SJSA1 (cell line): ENCODE measurements at regions not wholly inside any gene's neighbourhood (a gene's known extent, or its start where the extent isn't known, plus 50 kb on each side); places are given as distances from the start of the nearest gene placed in this dataset.

Experiments used
- DNase-seq, 2 experiments: peaks; one replicate each; pipeline ENCODE4 v3.0.0-alpha.2; 2015 to 2020; ENCODE audit warnings: low spot score in 2 of 2, low read depth in 1 of 2
- H3K27ac ChIP-seq: fragments of 250-450 bp; sonication (Bioruptor Pico); 2 replicates; pipeline ENCODE4 v1.5.1; 2020; ENCODE audit warnings: mild to moderate bottlenecking, moderate library complexity
- H3K27me3 ChIP-seq: fragments of 250-450 bp; sonication (Bioruptor Pico); replicated peaks from 2 replicates; pipeline ENCODE4 v1.5.1; 2020; ENCODE audit warnings: mild to moderate bottlenecking, moderate library complexity
- H3K36me3 ChIP-seq: fragments of 250-450 bp; sonication (Bioruptor Pico); 2 replicates; pipeline ENCODE4 v1.5.1; 2020; ENCODE audit warnings: mild to moderate bottlenecking
- H3K4me1 ChIP-seq: fragments of 250-450 bp; sonication (Bioruptor Pico); replicated peaks from 2 replicates; pipeline ENCODE4 v1.6.1; 2021; ENCODE audit warnings: mild to moderate bottlenecking
- H3K4me3 ChIP-seq: fragments of 250-450 bp; sonication (Bioruptor Pico); 2 replicates; pipeline ENCODE4 v1.5.1; 2020; ENCODE audit warnings: mild to moderate bottlenecking
- H3K9me3 ChIP-seq: fragments of 250-450 bp; sonication (Bioruptor Pico); replicated peaks from 2 replicates; pipeline ENCODE4 v1.5.1; 2020; ENCODE audit warnings: mild to moderate bottlenecking

DNA sequence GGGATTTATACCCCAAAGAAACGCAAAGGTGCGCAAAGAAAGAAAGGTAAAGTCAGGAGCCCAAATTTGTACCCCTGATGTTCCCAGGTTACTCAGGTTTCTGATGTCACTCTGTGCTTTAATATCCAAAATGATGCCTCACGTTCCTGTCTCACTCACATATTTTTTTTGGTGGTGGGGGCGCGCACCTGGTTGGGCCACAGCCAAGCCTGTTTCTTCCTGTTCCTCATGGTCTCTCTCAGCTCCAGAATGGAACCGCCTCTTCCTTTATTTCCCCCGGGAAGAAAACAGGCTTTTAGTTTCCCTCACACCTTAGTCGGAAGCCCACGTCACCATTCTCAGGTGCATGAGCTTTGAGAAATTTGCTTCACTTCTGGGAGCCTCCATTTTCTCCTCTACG is 118.3 kb upstream of the BOD1 start:
- no peaks in the 10 kb centered on the region for H3K36me3 ChIP-seq
- H3K4me3 ChIP-seq, result no peak overlapping the region
- H3K4me1 ChIP-seq, result no peaks in the 10 kb centered on the region
- H3K9me3 ChIP-seq, result no peaks in the 10 kb centered on the region
- H3K27ac ChIP-seq, result no peak overlapping the region
- no peaks in the 10 kb centered on the region; the same call in 1 of the 2 replicates for H3K27me3 ChIP-seq
- no peak for DNase-seq

DNA sequence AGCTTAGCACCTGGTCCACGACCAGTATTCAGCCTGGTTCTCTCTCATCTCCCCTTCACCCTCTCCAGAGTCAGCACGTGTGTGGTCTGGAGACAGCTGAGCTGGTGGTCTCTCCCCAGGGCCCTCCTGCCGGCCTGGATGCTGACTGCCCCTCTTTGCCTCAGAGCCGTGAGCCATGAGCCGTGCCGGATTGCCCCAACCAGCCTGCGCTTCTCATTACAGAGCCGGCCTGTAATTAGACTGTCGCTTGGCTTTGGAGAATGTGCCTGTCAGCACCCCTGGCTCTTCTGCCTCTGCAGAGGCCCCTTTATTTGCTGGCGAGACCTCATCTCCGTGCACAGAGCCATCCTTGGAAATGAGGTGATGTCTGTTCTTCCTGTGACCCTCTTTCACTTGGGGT is 118.7 kb upstream of the BOD1 start:
- H3K36me3 ChIP-seq, result no peaks in the 10 kb centered on the region
- no peak overlapping the region for H3K27ac ChIP-seq
- DNase-seq, result no peak
- H3K4me1 ChIP-seq, result no peaks in the 10 kb centered on the region
- no peaks in the 10 kb centered on the region for H3K9me3 ChIP-seq
- H3K4me3 ChIP-seq, result no peak overlapping the region
- H3K27me3 ChIP-seq, result no peaks in the 10 kb centered on the region

DNA sequence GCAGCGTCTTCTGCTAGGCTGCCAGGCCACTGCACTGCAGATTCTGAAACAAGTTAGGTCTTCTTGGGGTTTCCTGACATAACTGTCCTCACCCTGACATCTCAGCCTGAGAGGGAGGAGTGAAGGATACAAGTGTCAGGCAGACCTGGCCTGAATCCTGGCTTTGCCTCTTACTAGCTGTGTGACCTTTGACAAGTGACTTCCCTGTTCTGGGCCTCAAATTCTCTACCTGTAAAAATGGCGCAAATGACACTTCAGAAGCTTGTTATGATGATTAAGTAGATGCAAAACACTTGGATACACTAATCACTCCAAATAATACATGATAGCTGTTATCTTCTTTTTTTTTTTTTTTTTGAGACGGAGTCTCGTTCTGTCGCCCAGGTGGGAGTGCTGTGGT is 119.2 kb upstream of the BOD1 start:
- Histone ChIP-seq H3K27me3 (no peaks in the 10 kb centered on the region), H3K4me3 (no peak overlapping the region), H3K4me1 (no peaks in the 10 kb centered on the region), H3K9me3 (no peaks in the 10 kb centered on the region), H3K27ac (no peak overlapping the region), H3K36me3 (no peaks in the 10 kb centered on the region)
- DNase-seq, result no peak

GRCh38 chr5:173736374-173736773 is 119.9 kb upstream of the BOD1 start:
- Histone ChIP-seq H3K36me3 (no peaks in the 10 kb centered on the region), H3K27me3 (no peaks in the 10 kb centered on the region), H3K4me3 (no peak overlapping the region)

DNA sequence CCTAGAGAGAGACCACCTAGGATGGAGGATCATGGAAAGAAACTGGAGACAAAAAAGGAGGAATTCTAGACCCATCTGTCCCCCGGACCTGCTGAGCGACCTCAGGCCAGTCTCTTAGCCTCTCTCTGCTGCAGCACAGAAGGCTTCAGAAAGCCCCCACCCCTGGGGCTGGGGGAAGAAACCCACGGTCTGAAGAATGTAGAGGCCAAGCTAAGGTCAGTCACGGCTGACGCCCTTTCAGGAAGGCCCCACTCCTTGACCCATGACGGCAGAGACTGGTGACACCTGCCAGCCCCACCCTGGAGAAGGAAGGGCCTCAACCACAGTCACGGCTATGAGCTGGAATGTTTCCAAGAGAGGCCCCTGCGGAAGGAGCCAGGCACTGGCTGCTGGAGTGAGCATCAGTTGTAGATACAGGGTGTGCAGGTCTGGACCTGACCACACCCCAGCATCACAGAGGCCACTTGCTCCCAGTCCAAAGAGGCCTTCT is 120.5 kb upstream of the BOD1 start:
- no peak for DNase-seq
- Histone ChIP-seq H3K36me3 (no peaks in the 10 kb centered on the region), H3K27ac (no peak overlapping the region), H3K4me3 (no peak overlapping the region), H3K4me1 (no peaks in the 10 kb centered on the region), H3K9me3 (no peaks in the 10 kb centered on the region), H3K27me3 (no peaks in the 10 kb centered on the region)

More at GRCh38 chr5:173736374-173736773, 119.9 kb upstream of the BOD1 start:
- Histone ChIP-seq H3K4me1 (no peaks in the 10 kb centered on the region), H3K9me3 (no peaks in the 10 kb centered on the region), H3K27ac (no peak overlapping the region)
- DNase-seq, result no peak

DNA sequence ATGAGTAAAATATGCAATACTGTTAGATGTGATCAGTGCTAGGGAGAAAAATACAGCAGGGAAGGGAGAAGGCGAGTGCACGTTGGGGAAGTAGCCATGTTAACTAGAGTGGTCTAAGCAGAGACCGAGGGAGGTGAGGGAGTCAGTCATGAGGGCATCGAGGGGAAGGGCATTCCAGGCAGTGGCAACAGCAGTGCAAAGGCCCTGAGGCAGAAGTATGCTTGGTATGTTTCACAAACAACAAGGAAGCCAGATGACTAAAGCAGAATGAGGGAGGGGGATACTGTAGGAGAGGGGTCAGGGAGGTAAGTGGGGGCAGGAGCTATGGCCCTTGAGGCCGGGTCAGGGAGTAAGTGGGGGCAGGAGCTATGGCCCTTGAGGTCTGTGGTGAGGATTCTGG is 123.3 kb upstream of the BOD1 start:
- Histone ChIP-seq H3K9me3 (no peaks in the 10 kb centered on the region), H3K4me3 (no peak overlapping the region), H3K4me1 (no peaks in the 10 kb centered on the region), H3K27ac (no peak overlapping the region), H3K36me3 (no peaks in the 10 kb centered on the region), H3K27me3 (no peaks in the 10 kb centered on the region)
- no peak for DNase-seq

DNA sequence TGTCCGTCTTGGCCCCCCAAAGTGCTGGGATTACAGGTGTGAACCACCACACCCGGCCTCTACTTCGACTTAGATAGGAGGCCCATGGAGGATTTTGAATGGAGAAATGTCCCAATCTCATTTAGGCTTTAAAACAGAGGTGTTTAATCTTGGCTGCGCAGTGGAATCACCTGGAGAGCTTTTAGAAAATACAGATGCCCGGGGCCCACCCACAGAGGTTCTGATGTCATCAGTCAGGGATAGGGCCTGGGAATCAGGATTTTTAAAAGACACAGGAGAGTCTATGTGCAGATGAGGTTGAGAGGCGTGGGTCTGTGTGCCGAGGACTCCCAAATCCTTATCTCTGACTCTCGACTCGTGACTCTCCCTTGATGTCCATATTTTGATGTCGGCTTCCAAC is 124.0 kb upstream of the BOD1 start:
- Histone ChIP-seq H3K27ac (no peak overlapping the region), H3K36me3 (no peaks in the 10 kb centered on the region), H3K4me3 (no peak overlapping the region), H3K27me3 (no peaks in the 10 kb centered on the region), H3K4me1 (peaks cover 3% of the 10 kb centered on the region), H3K9me3 (no peaks in the 10 kb centered on the region)
- DNase-seq, result no peak

DNA sequence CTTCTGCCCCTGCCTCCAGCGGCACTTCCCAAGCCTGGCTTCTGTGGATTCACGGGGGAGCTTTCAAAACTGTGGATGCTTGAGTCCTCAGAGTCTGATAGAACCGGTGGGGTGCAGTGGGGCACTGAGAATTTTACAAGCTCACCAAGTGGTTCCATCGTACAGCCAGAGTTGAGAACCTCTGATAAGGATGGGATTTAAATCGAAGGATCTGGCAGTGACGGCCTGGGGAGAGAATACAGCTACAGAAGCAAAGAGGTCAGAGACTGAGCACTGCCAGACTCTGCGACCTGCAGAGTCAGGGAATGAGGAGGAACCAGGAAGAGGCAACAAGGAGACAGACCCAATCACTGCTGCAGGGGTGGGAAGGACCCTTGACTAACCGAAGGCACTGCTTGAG is 124.6 kb upstream of the BOD1 start:
- Histone ChIP-seq H3K9me3 (no peaks in the 10 kb centered on the region), H3K27ac (no peak overlapping the region), H3K4me3 (no peak overlapping the region), H3K27me3 (no peaks in the 10 kb centered on the region), H3K36me3 (no peaks in the 10 kb centered on the region), H3K4me1 (peaks cover 9% of the 10 kb centered on the region)
- no peak for DNase-seq

- peaks cover 15% of the 10 kb centered on the region for H3K4me1 ChIP-seq
- H3K9me3 ChIP-seq, result no peaks in the 10 kb centered on the region
- no peak for DNase-seq
- H3K27ac ChIP-seq, result no peak overlapping the region
- no peaks in the 10 kb centered on the region for H3K27me3 ChIP-seq
- H3K4me3 ChIP-seq, result no peak overlapping the region
- H3K36me3 ChIP-seq, result no peaks in the 10 kb centered on the region
Observed at GRCh38 chr5:173741729-173742431, 125.4 kb upstream of the BOD1 start.

GRCh38 chr5:173742432-173742816 is 126.0 kb upstream of the BOD1 start:
- no peaks in the 10 kb centered on the region for H3K36me3 ChIP-seq
- peaks cover 15% of the 10 kb centered on the region for H3K4me1 ChIP-seq
- no peak for DNase-seq
- no peaks in the 10 kb centered on the region for H3K9me3 ChIP-seq
- no peak overlapping the region for H3K27ac ChIP-seq
- H3K27me3 ChIP-seq, result no peaks in the 10 kb centered on the region
- no peak overlapping the region for H3K4me3 ChIP-seq

- no peaks in the 10 kb centered on the region for H3K36me3 ChIP-seq
- H3K4me1 ChIP-seq, result peaks cover 15% of the 10 kb centered on the region
- no peak overlapping the region for H3K27ac ChIP-seq
- H3K4me3 ChIP-seq, result no peak overlapping the region
- H3K27me3 ChIP-seq, result no peaks in the 10 kb centered on the region
- no peak for DNase-seq
- no peaks in the 10 kb centered on the region for H3K9me3 ChIP-seq
Observed at GRCh38 chr5:173743641-173744343, 127.3 kb upstream of the BOD1 start.

- Histone ChIP-seq H3K27ac (no peak overlapping the region), H3K9me3 (no peaks in the 10 kb centered on the region), H3K36me3 (no peaks in the 10 kb centered on the region), H3K4me3 (no peak overlapping the region), H3K4me1 (peaks cover 15% of the 10 kb centered on the region), H3K27me3 (no peaks in the 10 kb centered on the region)
- DNase-seq, result no peak
Observed at GRCh38 chr5:173744551-173744950, 128.1 kb upstream of the BOD1 start.

DNA sequence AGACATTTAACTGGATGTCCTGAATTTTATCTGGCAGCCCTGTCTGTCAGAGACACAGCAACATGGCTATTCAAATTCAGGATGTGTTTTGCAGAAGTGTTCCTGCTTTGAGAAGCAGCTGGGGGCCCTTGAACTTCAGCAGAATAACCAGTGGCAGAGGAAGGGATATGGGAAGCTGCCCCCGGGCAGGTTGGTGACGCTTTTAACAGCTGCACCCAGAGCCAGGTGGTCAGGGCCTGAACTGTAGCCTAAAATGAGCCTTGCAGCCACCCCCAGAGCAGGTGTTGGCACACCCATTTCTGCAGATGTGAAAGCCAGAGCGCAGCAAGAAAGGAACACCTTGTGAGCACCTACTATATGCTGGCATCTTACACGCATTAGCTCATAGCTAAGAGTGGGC is 128.7 kb upstream of the BOD1 start:
- H3K4me1 ChIP-seq, result peaks cover 15% of the 10 kb centered on the region

DNA sequence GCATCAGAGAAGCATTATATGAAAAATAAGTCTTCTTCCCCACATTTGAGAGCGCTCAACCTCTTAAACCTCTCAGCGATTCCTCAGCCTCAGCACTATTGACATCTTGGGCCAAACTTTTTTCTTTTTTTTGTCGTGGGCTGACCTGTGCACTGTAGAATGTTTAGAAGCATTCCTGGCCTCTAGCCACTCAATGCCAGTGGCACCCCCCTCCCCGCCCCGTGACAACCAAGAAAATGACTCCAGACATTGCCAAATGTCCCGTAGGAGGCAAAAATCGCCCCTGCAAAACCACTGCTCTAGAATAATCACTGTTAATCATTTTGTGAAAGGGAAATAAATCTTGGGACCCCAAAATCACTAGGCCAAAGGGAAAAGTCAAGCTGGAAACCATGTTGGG is 129.1 kb upstream of the BOD1 start:
- Histone ChIP-seq H3K36me3 (no peaks in the 10 kb centered on the region), H3K27me3 (no peaks in the 10 kb centered on the region), H3K4me1 (peaks cover 15% of the 10 kb centered on the region), H3K4me3 (no peak overlapping the region), H3K27ac (peak overlapping the region; percentile 36), H3K9me3 (no peaks in the 10 kb centered on the region)
- no peak for DNase-seq

More for the DNA sequence above, 128.7 kb upstream of the BOD1 start:
- DNase-seq, result no peak
- Histone ChIP-seq H3K4me3 (no peak overlapping the region), H3K36me3 (no peaks in the 10 kb centered on the region), H3K27ac (no peak overlapping the region), H3K9me3 (no peaks in the 10 kb centered on the region), H3K27me3 (no peaks in the 10 kb centered on the region)
